IPS-18a (cell line): ENCODE measurements at regions not wholly inside any gene's neighbourhood (a gene's known extent, or its start where the extent isn't known, plus 50 kb on each side); places are given as distances from the start of the nearest gene placed in this dataset.

Source experiments
- H3K27ac ChIP-seq: one replicate; pipeline ENCODE4 v1.5.1; 2013; ENCODE audit warnings: low read length
- H3K27me3 ChIP-seq: one replicate; pipeline ENCODE4 v1.6.1; 2013; ENCODE audit warnings: mild to moderate bottlenecking, low read length; ENCODE audit not compliant: control insufficient read depth, insufficient read depth
- H3K36me3 ChIP-seq: one replicate; pipeline ENCODE4 v1.6.1; 2013; ENCODE audit warnings: low read depth, low read length; ENCODE audit not compliant: control insufficient read depth
- H3K4me1 ChIP-seq: one replicate; pipeline ENCODE4 v1.6.1; 2013; ENCODE audit warnings: low read depth, low read length; ENCODE audit not compliant: control insufficient read depth
- H3K4me3 ChIP-seq: one replicate; pipeline ENCODE4 v1.5.1; 2013; ENCODE audit warnings: low read length
- H3K9ac ChIP-seq: one replicate; pipeline ENCODE4 v1.6.1; 2013; ENCODE audit warnings: mild to moderate bottlenecking, low read length, moderate library complexity
- H3K9me3 ChIP-seq: one replicate; pipeline ENCODE4 v1.6.1; 2013; ENCODE audit warnings: low read depth, low read length; ENCODE audit not compliant: control insufficient read depth

- no peak overlapping the region for H3K27ac ChIP-seq
- no peaks in the 10 kb centered on the region for H3K4me1 ChIP-seq
- no peaks in the 10 kb centered on the region for H3K9me3 ChIP-seq
- no peak overlapping the region for H3K4me3 ChIP-seq
- no peaks in the 10 kb centered on the region for H3K27me3 ChIP-seq
- no peaks in the 10 kb centered on the region for H3K36me3 ChIP-seq
- no peak overlapping the region for H3K9ac ChIP-seq
Observed at GRCh38 chr6:121743691-121744090, 308.2 kb downstream of the GJA1 start.

- no peak overlapping the region for H3K27ac ChIP-seq
- no peaks in the 10 kb centered on the region for H3K27me3 ChIP-seq
- H3K36me3 ChIP-seq: no peaks in the 10 kb centered on the region
- H3K4me1 ChIP-seq: no peaks in the 10 kb centered on the region
- no peak overlapping the region for H3K9ac ChIP-seq
- H3K4me3 ChIP-seq: no peak overlapping the region
- no peaks in the 10 kb centered on the region for H3K9me3 ChIP-seq
Observed at GRCh38 chr6:121748376-121748775, 312.9 kb downstream of the GJA1 start.

- H3K4me1 ChIP-seq: no peaks in the 10 kb centered on the region
- no peak overlapping the region for H3K4me3 ChIP-seq
- H3K36me3 ChIP-seq: no peaks in the 10 kb centered on the region
- H3K9me3 ChIP-seq: no peaks in the 10 kb centered on the region
- H3K9ac ChIP-seq: no peak overlapping the region
- no peaks in the 10 kb centered on the region for H3K27me3 ChIP-seq
- no peak overlapping the region for H3K27ac ChIP-seq
Observed at GRCh38 chr6:121748850-121749249, 313.4 kb downstream of the GJA1 start.

- no peak overlapping the region for H3K9ac ChIP-seq
- no peaks in the 10 kb centered on the region for H3K4me1 ChIP-seq
- no peak overlapping the region for H3K4me3 ChIP-seq
- no peak overlapping the region for H3K27ac ChIP-seq
- no peaks in the 10 kb centered on the region for H3K27me3 ChIP-seq
- H3K9me3 ChIP-seq: no peaks in the 10 kb centered on the region
- no peaks in the 10 kb centered on the region for H3K36me3 ChIP-seq
Observed at GRCh38 chr6:121755485-121755884, 320.0 kb downstream of the GJA1 start.

- H3K27me3 ChIP-seq: no peaks in the 10 kb centered on the region
- H3K4me3 ChIP-seq: no peak overlapping the region
- no peaks in the 10 kb centered on the region for H3K9me3 ChIP-seq
- no peak overlapping the region for H3K9ac ChIP-seq
- no peak overlapping the region for H3K27ac ChIP-seq
- H3K36me3 ChIP-seq: no peaks in the 10 kb centered on the region
- no peaks in the 10 kb centered on the region for H3K4me1 ChIP-seq
Observed at GRCh38 chr6:121756666-121757065, 321.2 kb downstream of the GJA1 start.

- no peaks in the 10 kb centered on the region for H3K36me3 ChIP-seq
- H3K27ac ChIP-seq: no peak overlapping the region
- H3K4me1 ChIP-seq: no peaks in the 10 kb centered on the region
- H3K27me3 ChIP-seq: no peaks in the 10 kb centered on the region
- H3K9me3 ChIP-seq: no peaks in the 10 kb centered on the region
- H3K4me3 ChIP-seq: no peak overlapping the region
- H3K9ac ChIP-seq: no peak overlapping the region
Observed at GRCh38 chr6:121759370-121759769, 323.9 kb downstream of the GJA1 start.

- Histone ChIP-seq H3K4me3 (no peak overlapping the region), H3K27ac (no peak overlapping the region), H3K27me3 (no peaks in the 10 kb centered on the region), H3K9me3 (no peaks in the 10 kb centered on the region), H3K36me3 (no peaks in the 10 kb centered on the region), H3K4me1 (no peaks in the 10 kb centered on the region), H3K9ac (no peak overlapping the region)
Observed at GRCh38 chr6:121760191-121760590, 324.7 kb downstream of the GJA1 start.

GRCh38 chr6:121760745-121761144 lies 325.3 kb downstream of the GJA1 start:
- H3K9ac ChIP-seq: no peak overlapping the region
- no peak overlapping the region for H3K4me3 ChIP-seq
- no peak overlapping the region for H3K27ac ChIP-seq
- no peaks in the 10 kb centered on the region for H3K36me3 ChIP-seq
- H3K4me1 ChIP-seq: no peaks in the 10 kb centered on the region
- no peaks in the 10 kb centered on the region for H3K27me3 ChIP-seq
- no peaks in the 10 kb centered on the region for H3K9me3 ChIP-seq

- H3K36me3 ChIP-seq: no peaks in the 10 kb centered on the region
- no peak overlapping the region for H3K27ac ChIP-seq
- no peaks in the 10 kb centered on the region for H3K4me1 ChIP-seq
- H3K27me3 ChIP-seq: no peaks in the 10 kb centered on the region
- H3K9ac ChIP-seq: no peak overlapping the region
- H3K4me3 ChIP-seq: no peak overlapping the region
- H3K9me3 ChIP-seq: no peaks in the 10 kb centered on the region
Observed at GRCh38 chr6:121764493-121764892, 329.0 kb downstream of the GJA1 start.

GRCh38 chr6:121765060-121765459 lies 329.6 kb downstream of the GJA1 start:
- H3K9me3 ChIP-seq: no peaks in the 10 kb centered on the region
- H3K27ac ChIP-seq: no peak overlapping the region
- no peaks in the 10 kb centered on the region for H3K4me1 ChIP-seq
- no peak overlapping the region for H3K9ac ChIP-seq
- H3K36me3 ChIP-seq: no peaks in the 10 kb centered on the region
- H3K27me3 ChIP-seq: no peaks in the 10 kb centered on the region
- H3K4me3 ChIP-seq: no peak overlapping the region

- Histone ChIP-seq H3K4me1 (no peaks in the 10 kb centered on the region), H3K9me3 (no peaks in the 10 kb centered on the region)
Observed at GRCh38 chr6:121767211-121767610, 331.8 kb downstream of the GJA1 start.

GRCh38 chr6:121770943-121771342 lies 335.5 kb downstream of the GJA1 start:
- Histone ChIP-seq H3K9me3 (no peaks in the 10 kb centered on the region), H3K27me3 (no peaks in the 10 kb centered on the region), H3K9ac (no peak overlapping the region)

More at GRCh38 chr6:121767211-121767610, 331.8 kb downstream of the GJA1 start:
- no peaks in the 10 kb centered on the region for H3K36me3 ChIP-seq
- H3K27ac ChIP-seq: no peak overlapping the region
- H3K9ac ChIP-seq: no peak overlapping the region
- H3K27me3 ChIP-seq: no peaks in the 10 kb centered on the region
- no peak overlapping the region for H3K4me3 ChIP-seq

More at GRCh38 chr6:121770943-121771342, 335.5 kb downstream of the GJA1 start:
- H3K4me1 ChIP-seq: no peaks in the 10 kb centered on the region
- H3K4me3 ChIP-seq: no peak overlapping the region
- H3K27ac ChIP-seq: no peak overlapping the region
- H3K36me3 ChIP-seq: no peaks in the 10 kb centered on the region
